ENCODE measurements at regions not wholly inside any gene's neighbourhood (a gene's known extent, or its start where the extent isn't known, plus 50 kb on each side); places are given as distances from the start of the nearest gene placed in this dataset.

- TF ChIP-seq, protein P1, sequence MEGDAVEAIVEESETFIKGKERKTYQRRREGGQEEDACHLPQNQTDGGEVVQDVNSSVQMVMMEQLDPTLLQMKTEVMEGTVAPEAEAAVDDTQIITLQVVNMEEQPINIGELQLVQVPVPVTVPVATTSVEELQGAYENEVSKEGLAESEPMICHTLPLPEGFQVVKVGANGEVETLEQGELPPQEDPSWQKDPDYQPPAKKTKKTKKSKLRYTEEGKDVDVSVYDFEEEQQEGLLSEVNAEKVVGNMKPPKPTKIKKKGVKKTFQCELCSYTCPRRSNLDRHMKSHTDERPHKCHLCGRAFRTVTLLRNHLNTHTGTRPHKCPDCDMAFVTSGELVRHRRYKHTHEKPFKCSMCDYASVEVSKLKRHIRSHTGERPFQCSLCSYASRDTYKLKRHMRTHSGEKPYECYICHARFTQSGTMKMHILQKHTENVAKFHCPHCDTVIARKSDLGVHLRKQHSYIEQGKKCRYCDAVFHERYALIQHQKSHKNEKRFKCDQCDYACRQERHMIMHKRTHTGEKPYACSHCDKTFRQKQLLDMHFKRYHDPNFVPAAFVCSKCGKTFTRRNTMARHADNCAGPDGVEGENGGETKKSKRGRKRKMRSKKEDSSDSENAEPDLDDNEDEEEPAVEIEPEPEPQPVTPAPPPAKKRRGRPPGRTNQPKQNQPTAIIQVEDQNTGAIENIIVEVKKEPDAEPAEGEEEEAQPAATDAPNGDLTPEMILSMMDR (IDR thresholded peaks at IDR 0.05), result no peak
- no peak for TF ChIP-seq ZFX (IDR thresholded peaks at IDR 0.05; ENCODE audit: borderline replicate concordance)
- H3K27ac ChIP-seq, result no peak overlapping the region
Measured at GRCh38 chr5:96072791-96073165, 111.1 kb upstream of the ELL2 start.

- TF ChIP-seq, protein P1 (IDR thresholded peaks at IDR 0.05), result no peak
- TF ChIP-seq ZFX (IDR thresholded peaks at IDR 0.05; ENCODE audit: borderline replicate concordance), result no peak
- no peak overlapping the region for H3K27ac ChIP-seq
Measured at GRCh38 chr5:96072138-96072790, 110.6 kb upstream of the ELL2 start.

DNA sequence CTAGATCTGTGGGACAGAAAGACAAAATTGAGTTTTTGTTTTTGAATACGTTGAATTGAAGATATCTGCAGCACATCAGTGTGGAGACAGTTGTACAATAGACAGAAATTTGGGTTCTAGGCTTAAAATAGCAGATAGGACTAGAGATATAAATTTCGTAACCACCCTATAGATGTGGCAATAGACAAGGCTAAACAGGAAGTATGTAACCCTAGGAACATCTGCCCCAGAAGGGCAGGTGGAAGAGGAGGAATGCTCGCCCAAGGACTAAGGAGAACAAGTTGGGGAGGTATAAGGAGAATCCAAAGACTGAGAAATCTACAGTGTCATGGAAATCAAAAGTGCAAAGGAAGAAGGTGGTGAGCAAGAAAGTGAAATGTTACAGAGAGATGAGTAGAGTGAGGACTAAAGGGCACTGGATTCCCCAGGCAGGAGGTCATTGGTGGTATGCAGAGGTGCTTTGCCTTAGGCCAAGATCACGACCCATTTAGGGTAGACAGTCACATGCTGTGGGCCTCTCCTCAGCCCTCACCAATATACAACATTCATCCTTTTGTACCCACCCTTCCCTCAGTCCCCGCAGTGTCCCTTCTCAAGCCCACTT lies 109.1 kb upstream of the ELL2 start:
- TF ChIP-seq ZFX (IDR thresholded peaks at IDR 0.05; ENCODE audit: borderline replicate concordance), result no peak
- TF ChIP-seq, protein P1 (IDR thresholded peaks at IDR 0.05), result no peak
- no peak overlapping the region for H3K27ac ChIP-seq

- no peak overlapping the region for H3K27ac ChIP-seq
- no peak for TF ChIP-seq ZFX (IDR thresholded peaks at IDR 0.05; ENCODE audit: borderline replicate concordance)
- TF ChIP-seq, protein P1 (IDR thresholded peaks at IDR 0.05), result no peak
Measured at GRCh38 chr5:96067894-96068614, 106.4 kb upstream of the ELL2 start.

- no peak for TF ChIP-seq ZFX (IDR thresholded peaks at IDR 0.05; ENCODE audit: borderline replicate concordance)
- TF ChIP-seq, protein P1 (IDR thresholded peaks at IDR 0.05), result no peak
- H3K27ac ChIP-seq, result no peak overlapping the region
Measured at GRCh38 chr5:96067251-96067650, 105.6 kb upstream of the ELL2 start.

GRCh38 chr5:96066386-96066719 lies 104.7 kb upstream of the ELL2 start:
- TF ChIP-seq, protein P1 (IDR thresholded peaks at IDR 0.05), result no peak
- no peak for TF ChIP-seq ZFX (IDR thresholded peaks at IDR 0.05; ENCODE audit: borderline replicate concordance)
- H3K27ac ChIP-seq, result no peak overlapping the region
